ENCODE measurements at regions not wholly inside any gene's neighbourhood (a gene's known extent, or its start where the extent isn't known, plus 50 kb on each side); places are given as distances from the start of the nearest gene placed in this dataset.
"Not testable (repeated sequence)": the region's sequence is repeated elsewhere in the genome, so short reads cannot be mapped to it uniquely, and the experiment has no call there.

- DNase-seq = no peak
These were observed 1056.7 kb upstream of the FANCL start for GRCh38 chr2:59297816-59298215.

- no peak for DNase-seq
These were observed 1055.2 kb upstream of the FANCL start for GRCh38 chr2:59296279-59296678.

- DNase-seq = no peak
These were observed 1054.5 kb upstream of the FANCL start for GRCh38 chr2:59295524-59296162.

GRCh38 chr2:59288771-59289170 is 1047.6 kb upstream of the FANCL start:
- no peak for DNase-seq

- no peak for DNase-seq
These were observed 1041.4 kb upstream of the FANCL start for GRCh38 chr2:59282374-59283057.

GRCh38 chr2:59277671-59278070 is 1036.5 kb upstream of the FANCL start:
- no peak for DNase-seq

GRCh38 chr2:59276917-59277316 is 1035.8 kb upstream of the FANCL start:
- no peak for DNase-seq

GRCh38 chr2:59276033-59276432 is 1034.9 kb upstream of the FANCL start:
- DNase-seq = peak in 1 of 5 experiments; percentile 1

- no peak for DNase-seq
These were observed 1025.3 kb upstream of the FANCL start for GRCh38 chr2:59266453-59266852.

GRCh38 chr2:59259913-59260312 is 1018.8 kb upstream of the FANCL start:
- DNase-seq = no peak

GRCh38 chr2:59256290-59256689 is 1015.2 kb upstream of the FANCL start:
- no peak for DNase-seq

GRCh38 chr2:59254279-59254678 is 1013.2 kb upstream of the FANCL start:
- DNase-seq = no peak

- no peak for DNase-seq
These were observed 1009.2 kb upstream of the FANCL start for GRCh38 chr2:59250307-59250677.

- no peak for DNase-seq
These were observed 1008.5 kb upstream of the FANCL start for GRCh38 chr2:59249441-59250306.

- DNase-seq = no peak
These were observed 998.0 kb upstream of the FANCL start for GRCh38 chr2:59239146-59239545.

- no peak for DNase-seq
These were observed 996.2 kb upstream of the FANCL start for GRCh38 chr2:59237311-59237710.

GRCh38 chr2:59236723-59237122 is 995.6 kb upstream of the FANCL start:
- DNase-seq = no peak

GRCh38 chr2:59233920-59234319 is 992.8 kb upstream of the FANCL start:
- no peak for DNase-seq

GRCh38 chr2:59233448-59233847 is 992.3 kb upstream of the FANCL start:
- no peak for DNase-seq

GRCh38 chr2:59232394-59233165 is 991.5 kb upstream of the FANCL start:
- DNase-seq = no peak

GRCh38 chr2:59226362-59226761 is 985.2 kb upstream of the FANCL start:
- not testable (repeated sequence) for DNase-seq

- no peak for DNase-seq
These were observed 982.6 kb upstream of the FANCL start for GRCh38 chr2:59223742-59224141.

- DNase-seq = no peak
These were observed 976.2 kb upstream of the FANCL start for GRCh38 chr2:59217360-59217759.

Measured in T-helper 2 cell (primary cell).